ENCODE measurements at regions not wholly inside any gene's neighbourhood (a gene's known extent, or its start where the extent isn't known, plus 50 kb on each side); places are given as distances from the start of the nearest gene placed in this dataset.

DNA sequence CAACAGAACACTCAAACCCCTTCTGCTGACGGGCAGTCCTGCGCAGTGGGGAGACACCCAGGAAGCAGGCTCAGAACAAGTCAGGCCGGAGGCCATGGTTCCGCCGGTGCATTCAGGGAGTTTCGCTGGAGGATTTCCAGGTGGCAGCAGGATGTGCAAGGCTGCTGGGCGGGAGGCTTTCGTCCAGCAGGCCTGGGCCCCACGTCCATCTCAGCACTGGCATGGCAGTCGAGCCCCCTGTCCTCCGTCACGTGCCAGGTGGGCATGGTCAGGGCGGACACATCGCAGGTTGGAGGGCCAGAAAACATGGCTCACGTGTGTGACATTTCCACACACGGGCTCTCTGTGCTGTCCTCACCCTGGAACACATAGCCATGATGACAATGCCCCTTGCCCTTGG is 299.9 kb upstream of the IRX2 start:
- no peak overlapping the region for H3K27ac Mint-ChIP-seq

DNA sequence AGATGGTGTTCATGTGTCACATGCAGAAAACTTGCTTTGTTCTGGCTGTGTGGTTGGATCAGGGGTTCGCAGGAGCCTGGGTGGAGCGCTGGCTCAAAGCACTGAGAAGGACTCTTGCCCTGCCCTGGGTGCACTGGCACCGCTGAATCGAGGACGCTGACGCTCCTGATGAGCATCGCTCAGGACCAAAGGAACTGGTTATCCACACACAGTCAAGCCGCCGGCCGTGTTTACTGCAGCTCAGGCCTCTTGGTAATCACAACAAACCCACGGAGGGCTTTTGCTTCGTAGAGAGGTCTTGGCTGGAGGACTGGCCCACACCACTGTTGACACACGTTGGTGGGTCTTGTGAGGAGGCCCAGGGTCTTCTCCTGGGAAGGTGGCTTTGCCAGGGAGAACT is 299.4 kb upstream of the IRX2 start:
- H3K4me1 Mint-ChIP-seq: no peaks in the 10 kb centered on the region
- ChIA-PET POLR2A (no interaction called here), CTCF (no interaction called here)
- no peak overlapping the region for H3K27ac Mint-ChIP-seq
- no peaks in the 10 kb centered on the region for H3K27me3 Mint-ChIP-seq
- Histone ChIP-seq H3K9ac (ENCODE audit: low read length) (no peak overlapping the region), H4K20me1 (ENCODE audit: control insufficient read depth, insufficient read depth, low read length, poor library complexity, severe bottlenecking) (no peaks in the 10 kb centered on the region), H3K4me1 (ENCODE audit: control insufficient read depth in 2 of 2, insufficient read depth in 2 of 2, low read length in 2 of 2) (no peaks in the 10 kb centered on the region), H3K36me3 (replicated peaks in 1 of 2; ENCODE audit: control extremely low read depth in 1 of 2, control insufficient read depth in 1 of 2, extremely low read depth in 1 of 2, insufficient read depth in 2 of 2, low read length in 1 of 2) (no peaks in the 10 kb centered on the region), H3K4me3 (ENCODE audit: control extremely low read depth in 1 of 5, extremely low read depth in 1 of 5, insufficient read depth in 1 of 5, low read depth in 2 of 5, low read length in 4 of 5) (no peak overlapping the region), H3K4me2 (replicated peaks; ENCODE audit: low read depth, low read length, poor library complexity, severe bottlenecking) (no peak overlapping the region), H2AFZ (ENCODE audit: insufficient read depth, low read depth, low read length, poor library complexity, severe bottlenecking) (no peak overlapping the region), H3K27me3 (replicated peaks in 1 of 4; ENCODE audit: control extremely low read depth in 1 of 4, control insufficient read depth in 3 of 4, insufficient read depth in 4 of 4, low read length in 3 of 4) (no peaks in the 10 kb centered on the region), H3K79me2 (ENCODE audit: control insufficient read depth, insufficient read depth, low read length) (no peaks in the 10 kb centered on the region), H3K27ac (ENCODE audit: low read length in 2 of 2) (no peak overlapping the region), H3K9me3 (ENCODE audit: control extremely low read depth in 1 of 3, control insufficient read depth in 2 of 3, insufficient read depth in 1 of 3, low read length in 2 of 3) (peaks cover 0 to 34% (median 0%) of the 10 kb centered on the region in 3 donors)
- ATAC-seq (ENCODE audit: low read depth) (no peak), DNase-seq (no peak)
- no peak overlapping the region for H3K4me3 Mint-ChIP-seq
- intact Hi-C loops (cut with micrococcal nuclease): no loop called here
- 89% methylated on average over 13 of the region's 13 CpGs for WGBS (ENCODE audit: insufficient coverage)
- TF ChIP-seq EZH2 (IDR thresholded peaks at IDR 0.05; ENCODE audit: borderline replicate concordance, insufficient read depth, low read depth, low read length, poor library complexity, severe bottlenecking): no peak
- TF ChIP-seq, protein P1, sequence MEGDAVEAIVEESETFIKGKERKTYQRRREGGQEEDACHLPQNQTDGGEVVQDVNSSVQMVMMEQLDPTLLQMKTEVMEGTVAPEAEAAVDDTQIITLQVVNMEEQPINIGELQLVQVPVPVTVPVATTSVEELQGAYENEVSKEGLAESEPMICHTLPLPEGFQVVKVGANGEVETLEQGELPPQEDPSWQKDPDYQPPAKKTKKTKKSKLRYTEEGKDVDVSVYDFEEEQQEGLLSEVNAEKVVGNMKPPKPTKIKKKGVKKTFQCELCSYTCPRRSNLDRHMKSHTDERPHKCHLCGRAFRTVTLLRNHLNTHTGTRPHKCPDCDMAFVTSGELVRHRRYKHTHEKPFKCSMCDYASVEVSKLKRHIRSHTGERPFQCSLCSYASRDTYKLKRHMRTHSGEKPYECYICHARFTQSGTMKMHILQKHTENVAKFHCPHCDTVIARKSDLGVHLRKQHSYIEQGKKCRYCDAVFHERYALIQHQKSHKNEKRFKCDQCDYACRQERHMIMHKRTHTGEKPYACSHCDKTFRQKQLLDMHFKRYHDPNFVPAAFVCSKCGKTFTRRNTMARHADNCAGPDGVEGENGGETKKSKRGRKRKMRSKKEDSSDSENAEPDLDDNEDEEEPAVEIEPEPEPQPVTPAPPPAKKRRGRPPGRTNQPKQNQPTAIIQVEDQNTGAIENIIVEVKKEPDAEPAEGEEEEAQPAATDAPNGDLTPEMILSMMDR (IDR thresholded peaks at IDR 0.05): no peak
- H3K9me3 Mint-ChIP-seq (ENCODE audit: insufficient read depth): peaks cover 5% of the 10 kb centered on the region

More for the DNA sequence above, 299.9 kb upstream of the IRX2 start:
- Histone ChIP-seq H3K9ac (ENCODE audit: low read length) (no peak overlapping the region), H3K4me2 (replicated peaks; ENCODE audit: low read depth, low read length, poor library complexity, severe bottlenecking) (no peak overlapping the region), H3K9me3 (ENCODE audit: control extremely low read depth in 1 of 3, control insufficient read depth in 2 of 3, insufficient read depth in 1 of 3, low read length in 2 of 3) (peaks cover 0 to 37% (median 0%) of the 10 kb centered on the region in 3 donors), H3K36me3 (replicated peaks in 1 of 2; ENCODE audit: control extremely low read depth in 1 of 2, control insufficient read depth in 1 of 2, extremely low read depth in 1 of 2, insufficient read depth in 2 of 2, low read length in 1 of 2) (no peaks in the 10 kb centered on the region), H3K4me1 (ENCODE audit: control insufficient read depth in 2 of 2, insufficient read depth in 2 of 2, low read length in 2 of 2) (no peaks in the 10 kb centered on the region), H3K79me2 (ENCODE audit: control insufficient read depth, insufficient read depth, low read length) (no peaks in the 10 kb centered on the region), H2AFZ (ENCODE audit: insufficient read depth, low read depth, low read length, poor library complexity, severe bottlenecking) (no peak overlapping the region), H3K27ac (ENCODE audit: low read length in 2 of 2) (no peak overlapping the region), H3K27me3 (replicated peaks in 1 of 4; ENCODE audit: control extremely low read depth in 1 of 4, control insufficient read depth in 3 of 4, insufficient read depth in 4 of 4, low read length in 3 of 4) (no peaks in the 10 kb centered on the region), H4K20me1 (ENCODE audit: control insufficient read depth, insufficient read depth, low read length, poor library complexity, severe bottlenecking) (no peaks in the 10 kb centered on the region), H3K4me3 (ENCODE audit: control extremely low read depth in 1 of 5, extremely low read depth in 1 of 5, insufficient read depth in 1 of 5, low read depth in 2 of 5, low read length in 4 of 5) (no peak overlapping the region)
- ATAC-seq (ENCODE audit: low read depth) (no peak), DNase-seq (no peak)
- Mint-ChIP-seq H3K4me1 (no peaks in the 10 kb centered on the region), H3K4me3 (no peak overlapping the region), H3K9me3 (ENCODE audit: insufficient read depth) (peaks cover 5% of the 10 kb centered on the region), H3K27me3 (no peaks in the 10 kb centered on the region)
- CTCF ChIA-PET: no interaction called here
- 94% methylated on average over 14 of the region's 16 CpGs for WGBS (ENCODE audit: insufficient coverage)
- POLR2A ChIA-PET: no interaction called here
- intact Hi-C loops (cut with micrococcal nuclease): no loop called here
- TF ChIP-seq, protein P1 (IDR thresholded peaks at IDR 0.05): no peak
- TF ChIP-seq EZH2 (IDR thresholded peaks at IDR 0.05; ENCODE audit: borderline replicate concordance, insufficient read depth, low read depth, low read length, poor library complexity, severe bottlenecking): no peak
